RWPE2 (cell line): ENCODE measurements at regions not wholly inside any gene's neighbourhood (a gene's known extent, or its start where the extent isn't known, plus 50 kb on each side); places are given as distances from the start of the nearest gene placed in this dataset.

Experiments used
- ATAC-seq: fragments of 200-7000 bp; cut with Tn5 transposase; 3 replicates; pipeline ENCODE4 v1.9.1; 2021; ENCODE audit warnings: low read depth
- DNase-seq: peaks from one replicate; pipeline ENCODE4 v3.0.0-alpha.2; 2020; ENCODE audit warnings: low spot score
- H3K27ac ChIP-seq: fragments of 450-650 bp; 2 replicates; pipeline ENCODE4 v1.5.1; 2017; ENCODE audit warnings: mild to moderate bottlenecking; ENCODE audit not compliant: poor library complexity, severe bottlenecking
- H3K27me3 ChIP-seq: fragments of 250-450 bp; sonication (Bioruptor Pico); 2 replicates; pipeline ENCODE4 v1.5.1; 2021; ENCODE audit warnings: mild to moderate bottlenecking, moderate library complexity; ENCODE audit not compliant: insufficient read depth, poor library complexity, severe bottlenecking
- H3K36me3 ChIP-seq: fragments of 250-450 bp; sonication (Bioruptor Pico); 2 replicates; pipeline ENCODE4 v1.5.1; 2020; ENCODE audit warnings: low read depth, mild to moderate bottlenecking, moderate library complexity
- H3K4me1 ChIP-seq: fragments of 250-450 bp; sonication (Bioruptor Pico); 2 replicates; pipeline ENCODE4 v1.5.1; 2021; ENCODE audit warnings: mild to moderate bottlenecking, moderate library complexity; ENCODE audit not compliant: insufficient read depth, poor library complexity, severe bottlenecking
- H3K4me3 ChIP-seq: fragments of 250-450 bp; sonication (Bioruptor Pico); 2 replicates; pipeline ENCODE4 v1.5.1; 2021; ENCODE audit warnings: mild to moderate bottlenecking, moderate library complexity; ENCODE audit not compliant: severe bottlenecking
- H3K9me3 ChIP-seq: fragments of 250-450 bp; sonication (Bioruptor Pico); 2 replicates; pipeline ENCODE4 v1.5.1; 2021; ENCODE audit warnings: mild to moderate bottlenecking, moderate library complexity; ENCODE audit not compliant: severe bottlenecking
- TF ChIP-seq, protein P1 (sequence below): fragments of 450-650 bp; IDR thresholded peaks from one replicate; pipeline ENCODE4 v1.5.1; 2017; ENCODE audit warnings: mild to moderate bottlenecking, moderate library complexity; ENCODE audit not compliant: poor library complexity, severe bottlenecking

DNA sequence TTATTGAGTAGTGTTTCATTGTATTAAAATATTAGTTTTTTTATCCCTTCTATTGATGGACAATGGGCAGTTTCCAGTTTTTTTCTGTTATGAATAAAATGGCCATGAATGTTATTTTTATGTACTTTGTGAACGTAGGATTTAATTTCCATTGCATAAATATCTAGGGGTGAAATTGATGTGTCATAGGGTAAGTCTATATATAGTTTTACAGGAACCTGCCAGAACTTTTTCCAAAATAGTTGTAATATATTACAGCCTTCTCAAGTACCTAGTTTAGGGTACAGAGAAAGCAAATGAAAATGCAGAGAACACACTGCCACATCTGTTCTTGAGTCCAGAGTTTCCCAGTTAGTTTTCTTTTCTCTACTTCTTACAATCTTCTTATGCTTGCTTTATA lies 378.6 kb downstream of the MEIS1 start:
- Histone ChIP-seq H3K27ac (no peak overlapping the region), H3K27me3 (no peaks in the 10 kb centered on the region), H3K4me1 (no peaks in the 10 kb centered on the region), H3K36me3 (no peaks in the 10 kb centered on the region), H3K4me3 (no peak overlapping the region), H3K9me3 (no peaks in the 10 kb centered on the region)
- TF ChIP-seq, protein P1, sequence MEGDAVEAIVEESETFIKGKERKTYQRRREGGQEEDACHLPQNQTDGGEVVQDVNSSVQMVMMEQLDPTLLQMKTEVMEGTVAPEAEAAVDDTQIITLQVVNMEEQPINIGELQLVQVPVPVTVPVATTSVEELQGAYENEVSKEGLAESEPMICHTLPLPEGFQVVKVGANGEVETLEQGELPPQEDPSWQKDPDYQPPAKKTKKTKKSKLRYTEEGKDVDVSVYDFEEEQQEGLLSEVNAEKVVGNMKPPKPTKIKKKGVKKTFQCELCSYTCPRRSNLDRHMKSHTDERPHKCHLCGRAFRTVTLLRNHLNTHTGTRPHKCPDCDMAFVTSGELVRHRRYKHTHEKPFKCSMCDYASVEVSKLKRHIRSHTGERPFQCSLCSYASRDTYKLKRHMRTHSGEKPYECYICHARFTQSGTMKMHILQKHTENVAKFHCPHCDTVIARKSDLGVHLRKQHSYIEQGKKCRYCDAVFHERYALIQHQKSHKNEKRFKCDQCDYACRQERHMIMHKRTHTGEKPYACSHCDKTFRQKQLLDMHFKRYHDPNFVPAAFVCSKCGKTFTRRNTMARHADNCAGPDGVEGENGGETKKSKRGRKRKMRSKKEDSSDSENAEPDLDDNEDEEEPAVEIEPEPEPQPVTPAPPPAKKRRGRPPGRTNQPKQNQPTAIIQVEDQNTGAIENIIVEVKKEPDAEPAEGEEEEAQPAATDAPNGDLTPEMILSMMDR = no peak
- DNase-seq (no peak), ATAC-seq (no peak)

DNA sequence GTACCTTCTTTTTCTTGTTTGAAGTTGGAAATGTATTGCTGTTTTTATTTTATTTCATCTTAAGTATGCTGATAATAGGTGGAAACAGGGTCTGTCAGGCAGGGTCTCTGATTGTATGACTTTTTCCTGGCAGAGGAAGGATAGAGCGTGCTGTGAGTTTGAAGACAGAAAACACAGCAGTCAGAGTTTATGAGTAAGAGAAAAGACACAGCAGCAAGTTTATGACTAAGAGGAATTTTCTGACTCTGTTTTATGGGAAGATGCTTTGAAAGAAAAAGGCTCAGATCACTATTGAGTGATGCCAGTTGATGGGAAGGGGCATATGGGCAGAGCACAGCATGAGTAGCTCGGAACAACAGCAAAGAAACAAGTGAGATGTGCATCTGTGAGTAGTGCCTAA lies 379.1 kb downstream of the MEIS1 start:
- no peaks in the 10 kb centered on the region for H3K9me3 ChIP-seq
- DNase-seq (no peak), ATAC-seq (no peak)
- no peaks in the 10 kb centered on the region for H3K27me3 ChIP-seq
- no peaks in the 10 kb centered on the region for H3K4me1 ChIP-seq
- H3K27ac ChIP-seq = no peak overlapping the region
- H3K4me3 ChIP-seq = no peak overlapping the region
- TF ChIP-seq, protein P1 = no peak
- no peaks in the 10 kb centered on the region for H3K36me3 ChIP-seq

DNA sequence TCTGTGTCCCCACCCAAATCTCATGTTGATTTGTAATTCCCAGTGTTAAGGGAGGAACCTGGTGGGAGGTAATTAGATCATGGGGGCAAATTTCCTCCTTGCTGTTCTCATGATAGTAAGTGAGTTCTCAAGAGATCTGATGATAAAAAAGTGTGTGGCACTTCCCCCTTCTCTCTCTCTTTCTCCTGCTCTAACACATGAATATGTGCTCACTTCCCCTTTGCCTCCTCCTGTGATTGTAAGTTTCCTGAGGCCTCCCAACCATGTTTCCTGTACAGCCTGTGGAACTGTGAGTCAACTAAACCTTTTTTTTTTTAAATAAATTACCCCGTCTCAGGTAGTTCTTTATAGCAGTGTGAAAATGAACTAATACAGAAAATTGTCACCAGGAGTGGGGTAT lies 380.0 kb downstream of the MEIS1 start:
- no peaks in the 10 kb centered on the region for H3K36me3 ChIP-seq
- no peaks in the 10 kb centered on the region for H3K27me3 ChIP-seq
- H3K27ac ChIP-seq = no peak overlapping the region
- no peaks in the 10 kb centered on the region for H3K4me1 ChIP-seq
- no peaks in the 10 kb centered on the region for H3K9me3 ChIP-seq
- ATAC-seq (no peak), DNase-seq (no peak)
- TF ChIP-seq, protein P1 = no peak
- no peak overlapping the region for H3K4me3 ChIP-seq

DNA sequence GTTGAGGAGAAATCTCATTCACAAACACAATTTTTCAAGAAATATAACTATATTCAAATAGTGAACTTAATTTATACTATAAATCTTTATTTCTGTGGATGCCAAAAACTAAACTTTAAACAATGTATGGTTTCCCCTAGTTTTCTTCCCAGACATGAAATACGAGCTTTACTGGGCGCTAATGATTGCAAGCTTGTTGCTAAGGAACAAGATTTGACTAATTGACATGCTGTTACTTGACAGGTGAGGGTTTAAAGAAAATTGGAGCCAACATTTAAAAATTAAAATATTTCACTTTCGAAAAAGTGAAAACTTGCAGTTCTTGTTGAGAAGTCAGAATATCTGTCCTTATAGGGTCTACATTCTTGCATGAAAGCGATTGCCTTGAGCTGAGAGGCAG lies 381.0 kb downstream of the MEIS1 start:
- no peak for ATAC-seq
- H3K9me3 ChIP-seq = no peaks in the 10 kb centered on the region
- no peaks in the 10 kb centered on the region for H3K4me1 ChIP-seq
- no peak for DNase-seq
- no peak overlapping the region for H3K27ac ChIP-seq
- H3K27me3 ChIP-seq = no peaks in the 10 kb centered on the region
- H3K36me3 ChIP-seq = no peaks in the 10 kb centered on the region
- no peak overlapping the region for H3K4me3 ChIP-seq
- TF ChIP-seq, protein P1 = no peak

DNA sequence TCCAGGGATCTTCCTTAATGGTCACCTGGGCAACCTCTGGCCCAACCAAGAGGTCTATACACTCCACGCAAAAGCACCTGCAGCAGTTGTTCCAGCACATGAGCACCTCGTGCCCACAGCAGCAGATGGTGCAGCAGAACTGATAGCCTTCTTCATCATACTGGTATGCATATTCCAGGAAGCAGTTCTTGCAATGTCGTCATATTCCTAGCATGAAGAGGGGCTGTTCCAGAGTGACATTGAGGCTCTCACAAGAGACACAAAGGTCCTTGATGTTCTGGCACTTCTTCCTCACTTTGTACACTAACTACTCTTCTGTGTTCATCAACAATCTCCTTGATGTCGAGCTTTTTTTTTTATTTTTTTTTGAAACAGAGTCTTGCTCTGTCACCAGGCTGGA lies 386.2 kb downstream of the MEIS1 start:
- Histone ChIP-seq H3K9me3 (no peaks in the 10 kb centered on the region), H3K27me3 (no peaks in the 10 kb centered on the region), H3K4me3 (no peak overlapping the region), H3K4me1 (no peaks in the 10 kb centered on the region), H3K36me3 (no peaks in the 10 kb centered on the region), H3K27ac (no peak overlapping the region)
- ATAC-seq (no peak), DNase-seq (no peak)
- TF ChIP-seq, protein P1 = no peak
